ENCODE measurements at regions not wholly inside any gene's neighbourhood (a gene's known extent, or its start where the extent isn't known, plus 50 kb on each side); places are given as distances from the start of the nearest gene placed in this dataset.

- TF ChIP-seq, protein P1, sequence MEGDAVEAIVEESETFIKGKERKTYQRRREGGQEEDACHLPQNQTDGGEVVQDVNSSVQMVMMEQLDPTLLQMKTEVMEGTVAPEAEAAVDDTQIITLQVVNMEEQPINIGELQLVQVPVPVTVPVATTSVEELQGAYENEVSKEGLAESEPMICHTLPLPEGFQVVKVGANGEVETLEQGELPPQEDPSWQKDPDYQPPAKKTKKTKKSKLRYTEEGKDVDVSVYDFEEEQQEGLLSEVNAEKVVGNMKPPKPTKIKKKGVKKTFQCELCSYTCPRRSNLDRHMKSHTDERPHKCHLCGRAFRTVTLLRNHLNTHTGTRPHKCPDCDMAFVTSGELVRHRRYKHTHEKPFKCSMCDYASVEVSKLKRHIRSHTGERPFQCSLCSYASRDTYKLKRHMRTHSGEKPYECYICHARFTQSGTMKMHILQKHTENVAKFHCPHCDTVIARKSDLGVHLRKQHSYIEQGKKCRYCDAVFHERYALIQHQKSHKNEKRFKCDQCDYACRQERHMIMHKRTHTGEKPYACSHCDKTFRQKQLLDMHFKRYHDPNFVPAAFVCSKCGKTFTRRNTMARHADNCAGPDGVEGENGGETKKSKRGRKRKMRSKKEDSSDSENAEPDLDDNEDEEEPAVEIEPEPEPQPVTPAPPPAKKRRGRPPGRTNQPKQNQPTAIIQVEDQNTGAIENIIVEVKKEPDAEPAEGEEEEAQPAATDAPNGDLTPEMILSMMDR (IDR thresholded peaks at IDR 0.05; ENCODE audit: insufficient read depth, low read length): no peak
- TF ChIP-seq POLR2AphosphoS5 (IDR thresholded peaks at IDR 0.05; ENCODE audit: low read depth) (no peak), REST (IDR thresholded peaks at IDR 0.05; ENCODE audit: insufficient replicate concordance, low read depth) (no peak)
These were observed 146.0 kb upstream of the JUN start for GRCh38 chr1:58929671-58930325.

Data from HL-60 (cell line).